T-helper 2 cell treated with Interferon-gamma antibody and Interleukin-4, amounts not matched to agents 5 μg/mL and 100 μg/mL, for 36 hours (primary cell): ENCODE measurements at regions not wholly inside any gene's neighbourhood (a gene's known extent, or its start where the extent isn't known, plus 50 kb on each side); places are given as distances from the start of the nearest gene placed in this dataset.
"Not testable (repeated sequence)": the region's sequence is repeated elsewhere in the genome, so short reads cannot be mapped to it uniquely, and the experiment has no call there.

Experiments
- DNase-seq: peaks from one replicate; pipeline ENCODE4 v3.0.0; 2021; ENCODE audit warnings: low spot score
- H3K27ac Mint-ChIP-seq: one replicate; pipeline ENCODE4 v1.8.0; 2021; ENCODE audit warnings: mild to moderate bottlenecking, mixed read lengths
- H3K27me3 Mint-ChIP-seq: one replicate; pipeline ENCODE4 v1.8.0; 2021; ENCODE audit warnings: low read depth, mixed read lengths
- H3K36me3 Mint-ChIP-seq: one replicate; pipeline ENCODE4 v1.8.0; 2021; ENCODE audit warnings: low read depth, mixed read lengths
- H3K4me1 Mint-ChIP-seq: one replicate; pipeline ENCODE4 v1.8.0; 2021; ENCODE audit warnings: low read depth, mixed read lengths
- H3K4me3 Mint-ChIP-seq: one replicate; pipeline ENCODE4 v1.8.0; 2022; ENCODE audit warnings: mild to moderate bottlenecking, moderate library complexity, mixed read lengths
- H3K9me3 Mint-ChIP-seq: one replicate; pipeline ENCODE4 v1.8.0; 2021; ENCODE audit warnings: mixed read lengths

- H3K36me3 Mint-ChIP-seq, result no peaks in the 10 kb centered on the region
- no peak overlapping the region for H3K27ac Mint-ChIP-seq
- H3K9me3 Mint-ChIP-seq, result no peaks in the 10 kb centered on the region
- DNase-seq, result no peak
- no peak overlapping the region for H3K4me3 Mint-ChIP-seq
- no peaks in the 10 kb centered on the region for H3K4me1 Mint-ChIP-seq
- no peaks in the 10 kb centered on the region for H3K27me3 Mint-ChIP-seq
Measured at GRCh38 chr14:86364634-86365033, 834.7 kb downstream of the FLRT2 start.

GRCh38 chr14:86363576-86363975, 833.6 kb downstream of the FLRT2 start:
- DNase-seq, result no peak
- no peaks in the 10 kb centered on the region for H3K4me1 Mint-ChIP-seq
- no peaks in the 10 kb centered on the region for H3K27me3 Mint-ChIP-seq
- H3K9me3 Mint-ChIP-seq, result no peaks in the 10 kb centered on the region
- H3K27ac Mint-ChIP-seq, result no peak overlapping the region
- H3K4me3 Mint-ChIP-seq, result no peak overlapping the region
- no peaks in the 10 kb centered on the region for H3K36me3 Mint-ChIP-seq

GRCh38 chr14:86363047-86363446, 833.1 kb downstream of the FLRT2 start:
- H3K9me3 Mint-ChIP-seq, result no peaks in the 10 kb centered on the region
- no peak for DNase-seq
- no peaks in the 10 kb centered on the region for H3K4me1 Mint-ChIP-seq
- H3K4me3 Mint-ChIP-seq, result no peak overlapping the region
- H3K36me3 Mint-ChIP-seq, result no peaks in the 10 kb centered on the region
- no peaks in the 10 kb centered on the region for H3K27me3 Mint-ChIP-seq
- no peak overlapping the region for H3K27ac Mint-ChIP-seq

- no peak for DNase-seq
- Mint-ChIP-seq H3K27me3 (no peaks in the 10 kb centered on the region), H3K27ac (no peak overlapping the region), H3K4me1 (no peaks in the 10 kb centered on the region), H3K4me3 (no peak overlapping the region), H3K36me3 (no peaks in the 10 kb centered on the region), H3K9me3 (no peaks in the 10 kb centered on the region)
Measured at GRCh38 chr14:86357876-86358275, 827.9 kb downstream of the FLRT2 start.

- no peak for DNase-seq
- H3K4me1 Mint-ChIP-seq, result no peaks in the 10 kb centered on the region
- H3K27ac Mint-ChIP-seq, result no peak overlapping the region
- H3K36me3 Mint-ChIP-seq, result no peaks in the 10 kb centered on the region
- H3K4me3 Mint-ChIP-seq, result no peak overlapping the region
- H3K9me3 Mint-ChIP-seq, result no peaks in the 10 kb centered on the region
- H3K27me3 Mint-ChIP-seq, result no peaks in the 10 kb centered on the region
Measured at GRCh38 chr14:86357119-86357518, 827.2 kb downstream of the FLRT2 start.

GRCh38 chr14:86346818-86347384, 817.0 kb downstream of the FLRT2 start:
- H3K4me3 Mint-ChIP-seq, result peak overlapping the region; percentile 49
- H3K4me1 Mint-ChIP-seq, result peaks cover 8% of the 10 kb centered on the region
- H3K27ac Mint-ChIP-seq, result peak overlapping the region; percentile 20
- H3K9me3 Mint-ChIP-seq, result peaks cover 5% of the 10 kb centered on the region
- DNase-seq, result no peak
- H3K36me3 Mint-ChIP-seq, result no peaks in the 10 kb centered on the region
- H3K27me3 Mint-ChIP-seq, result no peaks in the 10 kb centered on the region

- Mint-ChIP-seq H3K27me3 (no peaks in the 10 kb centered on the region), H3K36me3 (no peaks in the 10 kb centered on the region), H3K4me3 (no peak overlapping the region), H3K27ac (no peak overlapping the region), H3K9me3 (peaks cover 12% of the 10 kb centered on the region), H3K4me1 (no peaks in the 10 kb centered on the region)
- DNase-seq, result no peak
Measured at GRCh38 chr14:86334355-86334754, 804.4 kb downstream of the FLRT2 start.

GRCh38 chr14:86333493-86333892, 803.5 kb downstream of the FLRT2 start:
- Mint-ChIP-seq H3K9me3 (peaks cover 8% of the 10 kb centered on the region), H3K4me1 (no peaks in the 10 kb centered on the region), H3K4me3 (no peak overlapping the region), H3K27ac (no peak overlapping the region), H3K36me3 (no peaks in the 10 kb centered on the region), H3K27me3 (no peaks in the 10 kb centered on the region)
- no peak for DNase-seq

- Mint-ChIP-seq H3K9me3 (no peaks in the 10 kb centered on the region), H3K4me3 (no peak overlapping the region), H3K36me3 (no peaks in the 10 kb centered on the region), H3K4me1 (no peaks in the 10 kb centered on the region), H3K27ac (no peak overlapping the region), H3K27me3 (no peaks in the 10 kb centered on the region)
- DNase-seq, result no peak
Measured at GRCh38 chr14:86331341-86331740, 801.4 kb downstream of the FLRT2 start.

- Mint-ChIP-seq H3K4me3 (no peak overlapping the region), H3K4me1 (no peaks in the 10 kb centered on the region), H3K27ac (no peak overlapping the region), H3K36me3 (no peaks in the 10 kb centered on the region), H3K9me3 (peaks cover 7% of the 10 kb centered on the region), H3K27me3 (no peaks in the 10 kb centered on the region)
- no peak for DNase-seq
Measured at GRCh38 chr14:86321151-86321550, 791.2 kb downstream of the FLRT2 start.

- H3K4me3 Mint-ChIP-seq, H3K4me1 Mint-ChIP-seq, H3K27ac Mint-ChIP-seq, H3K36me3 Mint-ChIP-seq, H3K27me3 Mint-ChIP-seq, DNase-seq: not testable (repeated sequence)
- H3K9me3 Mint-ChIP-seq, result peaks cover 25% of the 10 kb centered on the region
Measured at GRCh38 chr14:86312154-86312665, 782.3 kb downstream of the FLRT2 start.

- DNase-seq, result no peak
- Mint-ChIP-seq H3K36me3 (no peaks in the 10 kb centered on the region), H3K4me3 (no peak overlapping the region), H3K27me3 (no peaks in the 10 kb centered on the region), H3K27ac (no peak overlapping the region), H3K9me3 (peaks cover 30% of the 10 kb centered on the region), H3K4me1 (no peaks in the 10 kb centered on the region)
Measured at GRCh38 chr14:86311151-86311550, 781.2 kb downstream of the FLRT2 start.

GRCh38 chr14:86310611-86311010, 780.7 kb downstream of the FLRT2 start:
- Mint-ChIP-seq H3K4me3 (no peak overlapping the region), H3K27ac (no peak overlapping the region), H3K36me3 (no peaks in the 10 kb centered on the region), H3K4me1 (no peaks in the 10 kb centered on the region), H3K9me3 (peaks cover 30% of the 10 kb centered on the region), H3K27me3 (no peaks in the 10 kb centered on the region)
- DNase-seq, result no peak

- H3K27me3 Mint-ChIP-seq, result no peaks in the 10 kb centered on the region
- no peak for DNase-seq
- H3K36me3 Mint-ChIP-seq, result no peaks in the 10 kb centered on the region
- H3K4me1 Mint-ChIP-seq, result no peaks in the 10 kb centered on the region
- H3K27ac Mint-ChIP-seq, result no peak overlapping the region
- H3K9me3 Mint-ChIP-seq, result peaks cover 30% of the 10 kb centered on the region
- no peak overlapping the region for H3K4me3 Mint-ChIP-seq
Measured at GRCh38 chr14:86310148-86310547, 780.2 kb downstream of the FLRT2 start.

GRCh38 chr14:86305058-86305457, 775.1 kb downstream of the FLRT2 start:
- Mint-ChIP-seq H3K4me1 (no peaks in the 10 kb centered on the region), H3K27ac (no peak overlapping the region), H3K9me3 (peaks cover 23% of the 10 kb centered on the region), H3K27me3 (no peaks in the 10 kb centered on the region), H3K4me3 (no peak overlapping the region), H3K36me3 (no peaks in the 10 kb centered on the region)
- no peak for DNase-seq
